ENCODE measurements at regions not wholly inside any gene's neighbourhood (a gene's known extent, or its start where the extent isn't known, plus 50 kb on each side); places are given as distances from the start of the nearest gene placed in this dataset.

DNA sequence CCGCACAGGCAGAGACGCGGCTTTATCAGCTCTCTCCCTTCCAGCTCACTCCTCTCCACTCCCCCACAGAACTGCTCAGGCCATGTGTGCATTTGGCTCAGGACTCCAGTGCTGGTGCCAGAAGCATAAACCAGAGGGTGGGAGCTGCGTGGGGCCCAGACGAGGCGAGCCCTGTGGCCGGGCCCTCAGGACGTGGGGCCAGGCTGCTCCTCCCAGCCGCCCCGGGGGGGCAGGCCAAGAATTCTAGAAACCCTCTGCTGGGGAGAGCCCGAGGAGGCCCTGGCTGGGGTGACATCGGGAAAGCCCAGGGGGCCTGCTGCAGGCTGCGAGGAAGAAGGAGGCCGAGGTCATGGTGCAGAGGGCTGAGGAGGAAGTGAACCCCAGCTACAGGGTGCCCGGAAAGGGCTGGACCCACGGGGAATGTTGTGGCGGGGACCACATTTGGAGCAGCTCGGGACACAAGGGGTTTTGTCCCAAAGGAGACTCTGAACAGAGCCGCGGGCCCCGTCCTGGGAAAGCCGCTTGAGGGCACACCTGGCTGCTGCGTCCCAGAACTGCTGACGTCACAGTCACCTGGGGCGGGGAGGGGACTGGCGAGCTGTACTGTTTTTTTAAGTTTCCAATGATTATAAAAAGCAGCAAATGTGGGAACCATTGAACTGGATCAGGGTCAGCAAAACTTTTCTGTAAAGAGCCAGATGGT lies 107.1 kb downstream of the BANF2 start:
- TF ChIP-seq, protein P1, sequence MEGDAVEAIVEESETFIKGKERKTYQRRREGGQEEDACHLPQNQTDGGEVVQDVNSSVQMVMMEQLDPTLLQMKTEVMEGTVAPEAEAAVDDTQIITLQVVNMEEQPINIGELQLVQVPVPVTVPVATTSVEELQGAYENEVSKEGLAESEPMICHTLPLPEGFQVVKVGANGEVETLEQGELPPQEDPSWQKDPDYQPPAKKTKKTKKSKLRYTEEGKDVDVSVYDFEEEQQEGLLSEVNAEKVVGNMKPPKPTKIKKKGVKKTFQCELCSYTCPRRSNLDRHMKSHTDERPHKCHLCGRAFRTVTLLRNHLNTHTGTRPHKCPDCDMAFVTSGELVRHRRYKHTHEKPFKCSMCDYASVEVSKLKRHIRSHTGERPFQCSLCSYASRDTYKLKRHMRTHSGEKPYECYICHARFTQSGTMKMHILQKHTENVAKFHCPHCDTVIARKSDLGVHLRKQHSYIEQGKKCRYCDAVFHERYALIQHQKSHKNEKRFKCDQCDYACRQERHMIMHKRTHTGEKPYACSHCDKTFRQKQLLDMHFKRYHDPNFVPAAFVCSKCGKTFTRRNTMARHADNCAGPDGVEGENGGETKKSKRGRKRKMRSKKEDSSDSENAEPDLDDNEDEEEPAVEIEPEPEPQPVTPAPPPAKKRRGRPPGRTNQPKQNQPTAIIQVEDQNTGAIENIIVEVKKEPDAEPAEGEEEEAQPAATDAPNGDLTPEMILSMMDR (IDR thresholded peaks at IDR 0.05; ENCODE audit: insufficient read depth, low read depth, low read length): peak; percentile 10
- peak; percentile 91 for DNase-seq (ENCODE audit: low read depth)
- H3K4me3 ChIP-seq (ENCODE audit: low read depth, low read length): no peak overlapping the region

DNA sequence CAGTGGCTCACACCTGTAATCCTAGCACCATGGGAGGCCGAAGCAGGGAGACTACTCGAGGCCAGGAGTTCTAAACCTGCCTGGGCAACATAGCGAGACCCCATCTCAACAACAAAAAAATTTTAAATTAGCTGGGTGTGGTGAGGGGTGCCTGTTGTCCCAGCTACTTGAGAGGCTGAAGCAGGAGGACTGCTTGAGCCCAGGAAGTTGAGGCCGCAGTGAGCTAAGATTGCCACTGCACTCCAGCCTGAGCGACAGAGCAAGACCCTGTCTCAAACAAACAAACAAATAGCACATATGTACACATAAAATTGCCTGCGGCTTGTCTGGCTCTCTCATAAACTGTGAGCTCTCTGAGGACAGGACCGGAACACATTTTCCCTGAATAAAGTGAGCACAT lies 106.3 kb downstream of the BANF2 start:
- no peak overlapping the region for H3K4me3 ChIP-seq (ENCODE audit: low read depth, low read length)
- TF ChIP-seq, protein P1 (IDR thresholded peaks at IDR 0.05; ENCODE audit: insufficient read depth, low read depth, low read length): no peak
- DNase-seq (ENCODE audit: low read depth): no peak

DNA sequence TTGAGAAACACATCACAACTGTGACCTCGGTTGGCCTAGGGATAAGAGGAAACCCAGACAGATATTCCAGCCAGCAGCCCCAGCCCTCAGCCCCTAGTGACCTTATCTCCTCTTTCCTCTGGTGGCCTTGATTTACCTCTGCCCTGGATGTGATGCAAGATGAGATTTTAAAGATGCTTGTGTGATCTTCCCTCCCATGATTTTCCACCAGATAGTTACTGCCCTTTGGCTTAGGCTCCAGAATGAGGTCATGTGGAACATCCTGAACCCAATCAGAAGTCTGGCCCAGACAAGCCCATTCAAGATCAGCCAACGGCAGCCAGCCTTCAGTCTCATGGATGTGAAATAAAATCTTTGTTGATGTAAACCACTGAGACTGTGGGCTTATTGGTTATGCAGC lies 104.0 kb downstream of the BANF2 start:
- H3K4me3 ChIP-seq (ENCODE audit: low read depth, low read length): no peak overlapping the region
- TF ChIP-seq, protein P1 (IDR thresholded peaks at IDR 0.05; ENCODE audit: insufficient read depth, low read depth, low read length): no peak
- DNase-seq (ENCODE audit: low read depth): no peak

DNA sequence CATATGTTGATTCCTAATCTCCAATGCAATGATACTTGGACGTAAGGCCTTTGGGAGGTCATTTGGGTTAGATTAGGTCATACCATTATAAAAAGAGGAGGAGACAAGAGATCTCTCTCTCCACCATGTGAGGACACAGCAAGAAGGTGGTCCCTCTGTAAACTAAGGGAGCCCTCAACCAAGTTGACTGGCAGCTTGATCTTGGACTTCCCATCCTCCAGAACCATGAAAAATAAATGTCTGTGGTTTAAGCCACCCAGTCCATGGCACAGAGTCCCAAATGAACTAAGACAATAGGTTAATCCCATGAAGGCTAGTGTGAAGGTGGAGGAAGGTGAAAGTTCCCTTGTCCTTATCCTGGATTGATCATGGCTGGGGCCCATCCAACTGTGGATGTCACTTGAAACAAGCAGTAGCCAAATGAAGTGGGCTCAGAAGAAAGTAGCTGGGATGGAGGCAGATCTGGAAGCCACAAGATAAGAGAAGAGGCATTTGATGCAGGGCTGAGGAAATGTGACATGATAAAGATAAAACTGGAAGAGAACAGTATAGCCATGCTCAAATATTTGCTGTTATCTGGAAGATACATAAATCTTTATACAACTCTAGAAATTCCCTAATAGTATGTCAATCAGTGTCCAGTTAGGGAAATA lies 99.9 kb downstream of the BANF2 start:
- TF ChIP-seq, protein P1 (IDR thresholded peaks at IDR 0.05; ENCODE audit: insufficient read depth, low read depth, low read length): no peak
- no peak overlapping the region for H3K4me3 ChIP-seq (ENCODE audit: low read depth, low read length)
- no peak for DNase-seq (ENCODE audit: low read depth)

DNA sequence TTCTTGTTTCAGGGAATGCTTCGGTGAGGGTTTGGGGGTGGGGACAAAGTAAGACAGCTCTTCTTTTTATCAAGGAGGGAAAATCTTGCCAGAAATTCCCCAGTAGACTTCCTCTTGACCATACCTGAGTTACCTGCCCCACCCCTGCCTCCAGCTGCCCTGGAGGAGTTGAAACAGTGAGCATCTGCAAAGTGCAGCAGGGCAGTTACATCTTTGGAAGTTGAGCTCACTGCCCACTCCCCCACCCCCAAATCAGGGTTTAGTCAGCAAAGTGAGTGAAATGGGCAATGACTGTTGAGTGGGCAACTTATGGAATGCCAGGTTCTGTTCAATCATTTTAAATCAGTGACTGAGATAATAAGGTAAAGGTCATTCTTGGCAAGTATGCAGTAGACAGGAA lies 98.8 kb downstream of the BANF2 start:
- DNase-seq (ENCODE audit: low read depth): no peak
- H3K4me3 ChIP-seq (ENCODE audit: low read depth, low read length): no peak overlapping the region
- TF ChIP-seq, protein P1 (IDR thresholded peaks at IDR 0.05; ENCODE audit: insufficient read depth, low read depth, low read length): no peak

DNA sequence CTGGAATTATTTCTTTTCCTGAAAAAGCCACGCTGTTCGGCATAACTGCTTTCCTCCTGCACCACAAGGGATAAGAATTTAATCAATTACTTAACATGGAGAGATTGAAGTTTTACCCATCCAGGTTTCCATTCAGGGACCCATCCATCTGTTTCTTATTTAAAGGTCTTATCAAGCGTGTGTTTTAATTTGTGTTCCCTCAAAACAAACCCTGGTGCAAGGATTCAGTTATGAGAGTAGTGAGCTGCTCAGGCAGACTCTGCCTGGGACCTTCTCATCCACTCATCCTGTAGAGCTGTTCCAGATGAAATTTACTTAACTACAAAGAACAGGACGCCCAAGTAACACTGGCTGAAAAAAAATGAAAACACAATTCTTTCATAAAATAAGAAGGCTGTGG lies 97.8 kb downstream of the BANF2 start:
- TF ChIP-seq, protein P1 (IDR thresholded peaks at IDR 0.05; ENCODE audit: insufficient read depth, low read depth, low read length): no peak
- DNase-seq (ENCODE audit: low read depth): no peak
- no peak overlapping the region for H3K4me3 ChIP-seq (ENCODE audit: low read depth, low read length)

Measured in fibroblast of villous mesenchyme (primary cell).